Pancreas (tissue), 10 donors: ENCODE measurements at regions not wholly inside any gene's neighbourhood (a gene's known extent, or its start where the extent isn't known, plus 50 kb on each side); places are given as distances from the start of the nearest gene placed in this dataset.

Experiments used
- ATAC-seq, 4 donors: fragments of 200-7000 bp; cut with Tn5 transposase; one replicate each; pipeline versions ENCODE4 v1.8.0 to v1.9.1; 2020; ENCODE audit warnings: mild to moderate bottlenecking in 4 of 4, moderate library complexity in 4 of 4
- DNase-seq, 6 donors: peaks; one replicate each; pipeline ENCODE4 v3.0.0-alpha.2; 2020
- FAIRE-seq: peaks from 2 replicates; lab custom pipeline; 2012; peaks lifted over from hg19 to GRCh38; lab: Jason Lieb, UNC
- H3K27ac ChIP-seq, 4 donors: fragments of 200-600 bp; sonication (generic); 1 replicate in 3 of 4; 2 replicates in 1 of 4; pipeline versions ENCODE4 v1.5.0 to v1.8.0; 2020
- H3K27me3 ChIP-seq, 4 donors: fragments of 200-600 bp; one replicate each; pipeline ENCODE4 v1.8.0; 2021
- H3K36me3 ChIP-seq, 3 donors: fragments of 200-600 bp; sonication (generic) in 1 of 3; one replicate each; pipeline versions ENCODE4 v1.5.0 to v1.8.0; 2020 to 2021
- H3K4me1 ChIP-seq, 3 donors: fragments of 200-600 bp; one replicate each; pipeline ENCODE4 v1.8.0; 2021
- H3K4me3 ChIP-seq, 4 donors: fragments of 200-600 bp; sonication (generic) in 2 of 4; one replicate each; pipeline versions ENCODE4 v1.5.0 to v1.8.0; 2020 to 2021
- H3K9me3 ChIP-seq, 4 donors: fragments of 200-600 bp; one replicate each; pipeline ENCODE4 v1.8.0; 2021
- WGBS, 2 donors: extraction: QIAGEN DNeasy Blood & Tissue Kit; methylation state at CpG; one replicate each; pipeline ENCODE4 v1.1.7; 2013; 5-methylcytosine and 5-hydroxymethylcytosine counted together
- intact Hi-C, 3 donors: fragments of 100-400 bp; cut with DNase I; formaldehyde crosslinking; loops; one replicate each; pipeline versions ENCODE4 v1.11.1 to v1.14.2; 2022
- TF ChIP-seq, protein P1 (sequence below), 4 donors: fragments of 200-600 bp; sonication (generic) in 3 of 4; IDR thresholded peaks; one replicate each; pipeline versions ENCODE4 v1.5.0 to v1.8.0; 2021; ENCODE audit warnings: antibody characterized with exemption in 4 of 4
- donor health status: healthy with polysubstance abuse.
- donor health status: DM: no; HTN: no; CAD: no; lungs with moderate emphysema.
- donor health status: DM: no; HTN: no; CAD: no.
- donor health status: control.
- donor health status: control.
- donor health status: Bipolar disorder and iron deficiency.
- donor health status: DM: yes; HTN: yes; CAD: no.
- donor health status: DM: no; HTN: no; CAD: no.
- donor health status: DM: no; HTN: no; CAD: no.
- donor health status: DM: yes; HTN: yes; CAD: no.

GRCh38 chr20:59425572-59425971, 125.2 kb downstream of the EDN3 start:
- 68 to 73% methylated on average over 5 of the region's 5 CpGs for WGBS, 2 donors
- FAIRE-seq (no peak), DNase-seq (no peak), ATAC-seq (no peak)
- TF ChIP-seq, protein P1, sequence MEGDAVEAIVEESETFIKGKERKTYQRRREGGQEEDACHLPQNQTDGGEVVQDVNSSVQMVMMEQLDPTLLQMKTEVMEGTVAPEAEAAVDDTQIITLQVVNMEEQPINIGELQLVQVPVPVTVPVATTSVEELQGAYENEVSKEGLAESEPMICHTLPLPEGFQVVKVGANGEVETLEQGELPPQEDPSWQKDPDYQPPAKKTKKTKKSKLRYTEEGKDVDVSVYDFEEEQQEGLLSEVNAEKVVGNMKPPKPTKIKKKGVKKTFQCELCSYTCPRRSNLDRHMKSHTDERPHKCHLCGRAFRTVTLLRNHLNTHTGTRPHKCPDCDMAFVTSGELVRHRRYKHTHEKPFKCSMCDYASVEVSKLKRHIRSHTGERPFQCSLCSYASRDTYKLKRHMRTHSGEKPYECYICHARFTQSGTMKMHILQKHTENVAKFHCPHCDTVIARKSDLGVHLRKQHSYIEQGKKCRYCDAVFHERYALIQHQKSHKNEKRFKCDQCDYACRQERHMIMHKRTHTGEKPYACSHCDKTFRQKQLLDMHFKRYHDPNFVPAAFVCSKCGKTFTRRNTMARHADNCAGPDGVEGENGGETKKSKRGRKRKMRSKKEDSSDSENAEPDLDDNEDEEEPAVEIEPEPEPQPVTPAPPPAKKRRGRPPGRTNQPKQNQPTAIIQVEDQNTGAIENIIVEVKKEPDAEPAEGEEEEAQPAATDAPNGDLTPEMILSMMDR (IDR thresholded peaks at IDR 0.05): no peak
- H3K4me1 ChIP-seq: no peaks in the 10 kb centered on the region
- H3K36me3 ChIP-seq: no peaks in the 10 kb centered on the region
- H3K27ac ChIP-seq: no peak overlapping the region
- no peaks in the 10 kb centered on the region for H3K27me3 ChIP-seq
- no peaks in the 10 kb centered on the region for H3K9me3 ChIP-seq
- intact Hi-C loops: no loop called here
- H3K4me3 ChIP-seq: no peak overlapping the region

- H3K4me3 ChIP-seq: no peak overlapping the region
- H3K4me1 ChIP-seq: no peaks in the 10 kb centered on the region
- FAIRE-seq: no peak
- H3K27ac ChIP-seq: no peak overlapping the region
- no peaks in the 10 kb centered on the region for H3K9me3 ChIP-seq
- DNase-seq: no peak
- TF ChIP-seq, protein P1 (IDR thresholded peaks at IDR 0.05): no peak
- intact Hi-C loops: no loop called here
- no peaks in the 10 kb centered on the region for H3K36me3 ChIP-seq
- no peaks in the 10 kb centered on the region for H3K27me3 ChIP-seq
- ATAC-seq: no peak
Observed at GRCh38 chr20:59428006-59428405, 127.6 kb downstream of the EDN3 start.

GRCh38 chr20:59428441-59429205, 128.2 kb downstream of the EDN3 start:
- TF ChIP-seq, protein P1 (IDR thresholded peaks at IDR 0.05): no peak
- ATAC-seq (no peak), FAIRE-seq (no peak), DNase-seq (no peak)
- Histone ChIP-seq H3K27ac (no peak overlapping the region), H3K4me3 (no peak overlapping the region), H3K9me3 (no peaks in the 10 kb centered on the region), H3K4me1 (no peaks in the 10 kb centered on the region), H3K27me3 (no peaks in the 10 kb centered on the region), H3K36me3 (no peaks in the 10 kb centered on the region)
- 63 to 70% methylated on average over 13 of the region's 13 CpGs for WGBS, 2 donors
- intact Hi-C loops: no loop called here

GRCh38 chr20:59429396-59429795, 129.0 kb downstream of the EDN3 start:
- TF ChIP-seq, protein P1 (IDR thresholded peaks at IDR 0.05): no peak
- H3K4me1 ChIP-seq: no peaks in the 10 kb centered on the region
- no peak for DNase-seq
- no peaks in the 10 kb centered on the region for H3K9me3 ChIP-seq
- H3K36me3 ChIP-seq: no peaks in the 10 kb centered on the region
- no peak for FAIRE-seq
- H3K27ac ChIP-seq: no peak overlapping the region
- H3K4me3 ChIP-seq: no peak overlapping the region
- intact Hi-C loops: no loop called here
- WGBS, 2 donors: 65 to 72% methylated on average over 9 of the region's 9 CpGs
- no peak for ATAC-seq
- H3K27me3 ChIP-seq: no peaks in the 10 kb centered on the region

GRCh38 chr20:59431014-59431413, 130.6 kb downstream of the EDN3 start:
- no peak for FAIRE-seq
- H3K4me3 ChIP-seq: no peak overlapping the region
- no peak for ATAC-seq
- no peaks in the 10 kb centered on the region for H3K4me1 ChIP-seq
- 38 to 40% methylated on average over 2 of the region's 2 CpGs for WGBS, 2 donors
- intact Hi-C loops: no loop called here
- H3K9me3 ChIP-seq: no peaks in the 10 kb centered on the region
- DNase-seq: no peak
- no peak overlapping the region for H3K27ac ChIP-seq
- no peaks in the 10 kb centered on the region for H3K36me3 ChIP-seq
- H3K27me3 ChIP-seq: no peaks in the 10 kb centered on the region
- TF ChIP-seq, protein P1 (IDR thresholded peaks at IDR 0.05): no peak
